GM08714 (cell line): ENCODE measurements at regions not wholly inside any gene's neighbourhood (a gene's known extent, or its start where the extent isn't known, plus 50 kb on each side); places are given as distances from the start of the nearest gene placed in this dataset.

Source experiments
- H3K4me3 ChIP-seq: fragments of 200-500 bp; sonication (Bioruptor generic); 2 replicates; pipeline ENCODE4 v1.5.1; 2014; ENCODE audit warnings: mild to moderate bottlenecking, low read length, inconsistent platforms
- ZNF274 ChIP-seq: IDR thresholded peaks from 2 replicates; pipeline ENCODE4 v1.6.1; 2012; ENCODE audit warnings: mild to moderate bottlenecking, low read depth, low read length

GRCh38 chr12:24617471-24617870, 331.4 kb downstream of the BCAT1 start:
- TF ChIP-seq ZNF274: no peak
- H3K4me3 ChIP-seq: no peak overlapping the region

GRCh38 chr12:24615967-24616411, 332.9 kb downstream of the BCAT1 start:
- H3K4me3 ChIP-seq: no peak overlapping the region
- TF ChIP-seq ZNF274: no peak

- no peak for TF ChIP-seq ZNF274
- H3K4me3 ChIP-seq: no peak overlapping the region
These were observed 340.1 kb downstream of the BCAT1 start for GRCh38 chr12:24608637-24609285.

- no peak for TF ChIP-seq ZNF274
- H3K4me3 ChIP-seq: no peak overlapping the region
These were observed 340.8 kb downstream of the BCAT1 start for GRCh38 chr12:24608108-24608507.

GRCh38 chr12:24605916-24606315, 343.0 kb downstream of the BCAT1 start:
- TF ChIP-seq ZNF274: no peak

GRCh38 chr12:24605466-24605865, 343.4 kb downstream of the BCAT1 start:
- TF ChIP-seq ZNF274: no peak
- H3K4me3 ChIP-seq: no peak overlapping the region

More at GRCh38 chr12:24605916-24606315, 343.0 kb downstream of the BCAT1 start:
- no peak overlapping the region for H3K4me3 ChIP-seq

GRCh38 chr12:24603371-24603770, 345.5 kb downstream of the BCAT1 start:
- no peak for TF ChIP-seq ZNF274
- no peak overlapping the region for H3K4me3 ChIP-seq

- TF ChIP-seq ZNF274: no peak
- no peak overlapping the region for H3K4me3 ChIP-seq
These were observed 347.9 kb downstream of the BCAT1 start for GRCh38 chr12:24600996-24601395.

GRCh38 chr12:24600551-24600950, 348.4 kb downstream of the BCAT1 start:
- TF ChIP-seq ZNF274: no peak
- no peak overlapping the region for H3K4me3 ChIP-seq

- no peak overlapping the region for H3K4me3 ChIP-seq
These were observed 349.2 kb downstream of the BCAT1 start for GRCh38 chr12:24599736-24600135.

GRCh38 chr12:24597580-24597979, 351.3 kb downstream of the BCAT1 start:
- H3K4me3 ChIP-seq: no peak overlapping the region
- no peak for TF ChIP-seq ZNF274

More at GRCh38 chr12:24599736-24600135, 349.2 kb downstream of the BCAT1 start:
- TF ChIP-seq ZNF274: no peak

GRCh38 chr12:24596768-24597388, 352.0 kb downstream of the BCAT1 start:
- H3K4me3 ChIP-seq: no peak overlapping the region
- TF ChIP-seq ZNF274: no peak

GRCh38 chr12:24595652-24596235, 353.2 kb downstream of the BCAT1 start:
- H3K4me3 ChIP-seq: no peak overlapping the region
- TF ChIP-seq ZNF274: no peak

- TF ChIP-seq ZNF274: no peak
- H3K4me3 ChIP-seq: no peak overlapping the region
These were observed 357.0 kb downstream of the BCAT1 start for GRCh38 chr12:24591715-24592440.
